ENCODE measurements at regions not wholly inside any gene's neighbourhood (a gene's known extent, or its start where the extent isn't known, plus 50 kb on each side); places are given as distances from the start of the nearest gene placed in this dataset.

- no peak overlapping the region for H3K4me3 ChIP-seq (ENCODE audit: low read depth, low read length)
- BruUV-seq (replicated peaks) = no TSS peak
Measured at GRCh38 chr11:28599656-28600055, 491.5 kb downstream of the METTL15 start.

GRCh38 chr11:28598531-28598930 is 490.3 kb downstream of the METTL15 start:
- BruUV-seq (replicated peaks) = no TSS peak
- H3K27me3 ChIP-seq (replicated peaks; ENCODE audit: control insufficient read depth, insufficient read depth, low read length) = no peaks in the 10 kb centered on the region
- peaks cover 4% of the 10 kb centered on the region for H3K36me3 Mint-ChIP-seq (ENCODE audit: insufficient read depth, unreplicated experiment)
- peaks cover 4% of the 10 kb centered on the region; the same call in 1 of the 2 replicates for H3K9me3 ChIP-seq
- no peak overlapping the region for H3K27ac Mint-ChIP-seq (ENCODE audit: unreplicated experiment)
- CTCF ChIA-PET = no interaction called here
- H3K4me1 Mint-ChIP-seq (ENCODE audit: low read depth, unreplicated experiment) = peaks cover 19% of the 10 kb centered on the region
- no peaks in the 10 kb centered on the region for H3K36me3 ChIP-seq (ENCODE audit: control insufficient read depth, insufficient read depth, low read length)
- POLR2A ChIA-PET = no interaction called here
- peaks cover 48% of the 10 kb centered on the region for H3K4me1 ChIP-seq
- H3K4me3 ChIP-seq (ENCODE audit: low read depth, low read length) = no peak overlapping the region
- no peaks in the 10 kb centered on the region for H3K27me3 Mint-ChIP-seq (ENCODE audit: insufficient read depth, unreplicated experiment)
- no peak for DNase-seq
- H3K9me3 Mint-ChIP-seq (ENCODE audit: unreplicated experiment) = peaks cover 30% of the 10 kb centered on the region
- H3K4me3 Mint-ChIP-seq (ENCODE audit: unreplicated experiment) = no peak overlapping the region
- intact Hi-C loops (cut with micrococcal nuclease; ENCODE audit: unreplicated experiment) = loop anchor here (10.0 kb wide), 1 partner anchor 714 kb away; no protein-coding TSS in a partner anchor
- TF ChIP-seq CTCF (IDR thresholded peaks at IDR 0.05; ENCODE audit: insufficient read depth in 1 of 2, low read depth in 1 of 2, low read length in 1 of 2, severe bottlenecking in 1 of 2, unreplicated experiment in 1 of 2) = no peak

More at GRCh38 chr11:28599656-28600055, 491.5 kb downstream of the METTL15 start:
- TF ChIP-seq CTCF (IDR thresholded peaks at IDR 0.05; ENCODE audit: insufficient read depth in 1 of 2, low read depth in 1 of 2, low read length in 1 of 2, severe bottlenecking in 1 of 2, unreplicated experiment in 1 of 2) = no peak
- Histone ChIP-seq H3K4me1 (peaks cover 37% of the 10 kb centered on the region), H3K27me3 (replicated peaks; ENCODE audit: control insufficient read depth, insufficient read depth, low read length) (no peaks in the 10 kb centered on the region), H3K9me3 (peaks cover 4% of the 10 kb centered on the region; the same call in 1 of the 2 replicates), H3K36me3 (ENCODE audit: control insufficient read depth, insufficient read depth, low read length) (no peaks in the 10 kb centered on the region)
- intact Hi-C loops (cut with micrococcal nuclease; ENCODE audit: unreplicated experiment) = loop anchor here (10.0 kb wide), 1 partner anchor 715 kb away; no protein-coding TSS in a partner anchor
- no peak overlapping the region for H3K4me3 Mint-ChIP-seq (ENCODE audit: unreplicated experiment)
- POLR2A ChIA-PET = no interaction called here
- CTCF ChIA-PET = no interaction called here
- peaks cover 35% of the 10 kb centered on the region for H3K9me3 Mint-ChIP-seq (ENCODE audit: unreplicated experiment)
- no peak overlapping the region for H3K27ac Mint-ChIP-seq (ENCODE audit: unreplicated experiment)
- no peaks in the 10 kb centered on the region for H3K36me3 Mint-ChIP-seq (ENCODE audit: insufficient read depth, unreplicated experiment)
- peaks cover 9% of the 10 kb centered on the region for H3K4me1 Mint-ChIP-seq (ENCODE audit: low read depth, unreplicated experiment)
- H3K27me3 Mint-ChIP-seq (ENCODE audit: insufficient read depth, unreplicated experiment) = no peaks in the 10 kb centered on the region
- DNase-seq = no peak

GRCh38 chr11:28596816-28597215 is 488.6 kb downstream of the METTL15 start:
- POLR2A ChIA-PET = no interaction called here
- CTCF ChIA-PET = no interaction called here
- Histone ChIP-seq H3K9me3 (peaks cover 13% of the 10 kb centered on the region), H3K36me3 (ENCODE audit: control insufficient read depth, insufficient read depth, low read length) (no peaks in the 10 kb centered on the region), H3K27me3 (replicated peaks; ENCODE audit: control insufficient read depth, insufficient read depth, low read length) (no peaks in the 10 kb centered on the region), H3K4me1 (peaks cover 60% of the 10 kb centered on the region), H3K4me3 (ENCODE audit: low read depth, low read length) (no peak overlapping the region)
- no TSS peak for BruUV-seq (replicated peaks)
- Mint-ChIP-seq H3K9me3 (ENCODE audit: unreplicated experiment) (peaks cover 24% of the 10 kb centered on the region), H3K27me3 (ENCODE audit: insufficient read depth, unreplicated experiment) (no peaks in the 10 kb centered on the region), H3K27ac (ENCODE audit: unreplicated experiment) (peak overlapping the region; percentile 35), H3K4me3 (ENCODE audit: unreplicated experiment) (no peak overlapping the region), H3K36me3 (ENCODE audit: insufficient read depth, unreplicated experiment) (peaks cover 4% of the 10 kb centered on the region), H3K4me1 (ENCODE audit: low read depth, unreplicated experiment) (peaks cover 26% of the 10 kb centered on the region)
- no peak for TF ChIP-seq CTCF (IDR thresholded peaks at IDR 0.05; ENCODE audit: insufficient read depth in 1 of 2, low read depth in 1 of 2, low read length in 1 of 2, severe bottlenecking in 1 of 2, unreplicated experiment in 1 of 2)
- intact Hi-C loops (cut with micrococcal nuclease; ENCODE audit: unreplicated experiment) = loop anchor here (10.0 kb wide), 1 partner anchor 712 kb away; no protein-coding TSS in a partner anchor
- DNase-seq = no peak

Measured in Caco-2 (cell line).